HEK293 (cell line): ENCODE measurements at regions not wholly inside any gene's neighbourhood (a gene's known extent, or its start where the extent isn't known, plus 50 kb on each side); places are given as distances from the start of the nearest gene placed in this dataset.

Experiments used
- CTCF ChIA-PET: fragments of 350-600 bp; formaldehyde crosslinking; extraction: SDS; loops from one replicate; lab custom pipeline; 2021; ENCODE audit warnings: antibody characterized with exemption; lab: Yijun Ruan, JAX
- POLR2A ChIA-PET: fragments of 300-600 bp; formaldehyde crosslinking; extraction: SDS; loops from one replicate; lab custom pipeline; 2020; ENCODE audit warnings: antibody characterized with exemption, inconsistent platforms; lab: Yijun Ruan, JAX
- H3K27ac ChIP-seq: fragments of 200-500 bp; sonication (Bioruptor generic); 2 replicates; pipeline ENCODE4 v1.5.1; 2014; ENCODE audit warnings: low read depth, low read length, control low read depth, inconsistent platforms; ENCODE audit errors: extremely low read depth
- H3K36me3 ChIP-seq, 2 experiments: fragments of 200-500 bp in 1 of 2; sonication (Bioruptor generic) in 1 of 2; 1 replicate in 1 of 2; 2 replicates in 1 of 2; pipeline ENCODE4 v1.5.1; 2014 to 2017; ENCODE audit warnings: inconsistent platforms in 2 of 2, low read length in 2 of 2; ENCODE audit not compliant: control insufficient read depth in 2 of 2, insufficient read depth in 1 of 2
- H3K4me1 ChIP-seq: fragments of 200-500 bp; sonication (Bioruptor generic); 2 replicates; pipeline ENCODE4 v1.5.1; 2014; ENCODE audit warnings: mild to moderate bottlenecking, low read length, inconsistent platforms; ENCODE audit not compliant: control insufficient read depth, insufficient read depth
- H3K4me3 ChIP-seq: 2 replicates; pipeline ENCODE4 v1.5.1; 2011; ENCODE audit warnings: low read depth, mild to moderate bottlenecking, control low read depth, low read length, moderate library complexity
- H3K9me3 ChIP-seq: fragments of 200-500 bp; sonication (Bioruptor generic); 2 replicates; pipeline ENCODE4 v1.5.1; 2014; ENCODE audit warnings: low read depth, low read length, inconsistent platforms; ENCODE audit not compliant: control insufficient read depth, insufficient read depth
- SCRT2 ChIP-seq: fragments of 450-650 bp; formaldehyde crosslinking; IDR thresholded peaks from 2 replicates; pipeline ENCODE4 v1.5.1; 2016; ENCODE audit warnings: missing biosample characterization, missing genetic modification characterization
- ZNF132 ChIP-seq: fragments of 450-650 bp; formaldehyde crosslinking; IDR thresholded peaks from 2 replicates; pipeline ENCODE4 v1.5.1; 2017; ENCODE audit warnings: missing biosample characterization, missing genetic modification characterization, borderline replicate concordance
- ZNF157 ChIP-seq: fragments of 450-650 bp; formaldehyde crosslinking; IDR thresholded peaks from 2 replicates; pipeline ENCODE4 v1.5.1; 2016; ENCODE audit warnings: missing biosample characterization, missing genetic modification characterization
- ZNF175 ChIP-seq: fragments of 450-650 bp; formaldehyde crosslinking; IDR thresholded peaks from 2 replicates; pipeline ENCODE4 v1.5.1; 2016; ENCODE audit warnings: missing biosample characterization, missing genetic modification characterization
- ZNF223 ChIP-seq: fragments of 450-650 bp; formaldehyde crosslinking; IDR thresholded peaks from 2 replicates; pipeline ENCODE4 v1.5.1; 2016; ENCODE audit warnings: missing biosample characterization, missing genetic modification characterization
- ZNF302 ChIP-seq: fragments of 450-650 bp; formaldehyde crosslinking; IDR thresholded peaks from 2 replicates; pipeline ENCODE4 v1.5.1; 2016; ENCODE audit warnings: missing biosample characterization, missing genetic modification characterization, low read depth
- ZNF350 ChIP-seq: fragments of 450-650 bp; formaldehyde crosslinking; IDR thresholded peaks from 2 replicates; pipeline ENCODE4 v1.5.0; 2017; ENCODE audit warnings: missing biosample characterization, mild to moderate bottlenecking, missing genetic modification characterization
- ZNF521 ChIP-seq: fragments of 450-650 bp; formaldehyde crosslinking; IDR thresholded peaks from 2 replicates; pipeline ENCODE4 v1.5.1; 2017; ENCODE audit warnings: missing biosample characterization, mild to moderate bottlenecking, missing genetic modification characterization
- ZNF664 ChIP-seq: fragments of 450-650 bp; formaldehyde crosslinking; IDR thresholded peaks from 2 replicates; pipeline ENCODE4 v1.5.1; 2016; ENCODE audit warnings: missing biosample characterization, missing genetic modification characterization
- ZNF776 ChIP-seq: fragments of 450-650 bp; formaldehyde crosslinking; IDR thresholded peaks from 2 replicates; pipeline ENCODE4 v1.5.0; 2017; ENCODE audit warnings: missing biosample characterization, missing genetic modification characterization, borderline replicate concordance
- TF ChIP-seq, protein P1 (sequence below): fragments of 450-650 bp; formaldehyde crosslinking; IDR thresholded peaks from 2 replicates; pipeline ENCODE4 v1.5.1; 2016; ENCODE audit warnings: missing biosample characterization, missing genetic modification characterization
- TF ChIP-seq, protein P2 (sequence below): fragments of 450-650 bp; formaldehyde crosslinking; conservative IDR thresholded peaks from 2 replicates; pipeline ENCODE4 v1.5.1; 2016; ENCODE audit warnings: low read depth, missing biosample characterization, missing genetic modification characterization
- TF ChIP-seq, protein P3 (sequence below): fragments of 450-650 bp; formaldehyde crosslinking; IDR thresholded peaks from 2 replicates; pipeline ENCODE4 v1.5.1; 2016; ENCODE audit warnings: missing biosample characterization, missing genetic modification characterization
- TF ChIP-seq, protein P4 (sequence below): fragments of 450-650 bp; formaldehyde crosslinking; IDR thresholded peaks from 2 replicates; pipeline ENCODE4 v1.5.1; 2016; ENCODE audit warnings: missing biosample characterization, missing genetic modification characterization
- TF ChIP-seq, protein P5 (sequence below): fragments of 450-650 bp; formaldehyde crosslinking; IDR thresholded peaks from 2 replicates; pipeline ENCODE4 v1.5.1; 2016; ENCODE audit warnings: missing biosample characterization, missing genetic modification characterization

DNA sequence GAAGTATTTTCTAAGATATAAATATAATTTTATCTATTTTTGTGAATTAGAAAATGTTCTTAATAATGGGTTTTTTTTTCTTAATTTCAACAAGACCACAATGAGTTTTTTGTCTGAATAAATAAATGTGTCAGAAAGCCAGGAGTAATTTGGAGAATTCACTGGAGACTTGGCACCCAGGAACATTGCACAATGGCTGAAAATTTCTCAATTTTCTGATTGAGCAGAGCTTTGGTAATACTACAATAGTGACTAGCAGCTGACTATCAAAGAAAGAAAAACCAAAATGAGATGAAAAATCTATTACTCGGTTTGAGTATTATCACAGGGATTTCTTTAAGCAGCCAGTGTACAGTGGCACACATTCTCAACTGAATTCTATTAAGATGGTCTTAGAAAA lies 394.4 kb upstream of the PCDH20 start (continued):
- TF ChIP-seq ZNF776 (tag by site-specific recombination) (no peak), ZNF223 (tag by site-specific recombination) (no peak)
- TF ChIP-seq, protein P1, sequence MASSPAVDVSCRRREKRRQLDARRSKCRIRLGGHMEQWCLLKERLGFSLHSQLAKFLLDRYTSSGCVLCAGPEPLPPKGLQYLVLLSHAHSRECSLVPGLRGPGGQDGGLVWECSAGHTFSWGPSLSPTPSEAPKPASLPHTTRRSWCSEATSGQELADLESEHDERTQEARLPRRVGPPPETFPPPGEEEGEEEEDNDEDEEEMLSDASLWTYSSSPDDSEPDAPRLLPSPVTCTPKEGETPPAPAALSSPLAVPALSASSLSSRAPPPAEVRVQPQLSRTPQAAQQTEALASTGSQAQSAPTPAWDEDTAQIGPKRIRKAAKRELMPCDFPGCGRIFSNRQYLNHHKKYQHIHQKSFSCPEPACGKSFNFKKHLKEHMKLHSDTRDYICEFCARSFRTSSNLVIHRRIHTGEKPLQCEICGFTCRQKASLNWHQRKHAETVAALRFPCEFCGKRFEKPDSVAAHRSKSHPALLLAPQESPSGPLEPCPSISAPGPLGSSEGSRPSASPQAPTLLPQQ (tag by site-specific recombination), result no peak
- TF ChIP-seq, all 188 proteins: peak for 0

DNA sequence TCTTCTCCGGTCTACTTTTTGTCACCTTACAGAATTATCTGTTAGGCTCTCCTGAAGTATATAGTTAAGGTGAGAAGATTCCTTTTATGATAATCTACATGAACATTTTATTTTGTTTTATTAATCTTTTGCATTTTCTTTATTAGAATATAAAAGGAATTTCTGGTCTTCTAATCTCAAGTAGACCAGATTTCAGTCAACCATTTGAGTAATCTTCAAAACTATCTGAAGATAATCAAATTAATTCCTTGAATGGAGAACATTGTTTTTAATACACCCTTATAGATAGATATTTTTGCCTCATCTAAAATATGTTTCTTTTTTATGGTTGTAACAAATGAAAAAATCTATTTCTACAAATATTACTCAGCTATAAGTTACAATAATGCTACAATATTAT lies 381.7 kb upstream of the PCDH20 start:
- TF ChIP-seq, protein P2, sequence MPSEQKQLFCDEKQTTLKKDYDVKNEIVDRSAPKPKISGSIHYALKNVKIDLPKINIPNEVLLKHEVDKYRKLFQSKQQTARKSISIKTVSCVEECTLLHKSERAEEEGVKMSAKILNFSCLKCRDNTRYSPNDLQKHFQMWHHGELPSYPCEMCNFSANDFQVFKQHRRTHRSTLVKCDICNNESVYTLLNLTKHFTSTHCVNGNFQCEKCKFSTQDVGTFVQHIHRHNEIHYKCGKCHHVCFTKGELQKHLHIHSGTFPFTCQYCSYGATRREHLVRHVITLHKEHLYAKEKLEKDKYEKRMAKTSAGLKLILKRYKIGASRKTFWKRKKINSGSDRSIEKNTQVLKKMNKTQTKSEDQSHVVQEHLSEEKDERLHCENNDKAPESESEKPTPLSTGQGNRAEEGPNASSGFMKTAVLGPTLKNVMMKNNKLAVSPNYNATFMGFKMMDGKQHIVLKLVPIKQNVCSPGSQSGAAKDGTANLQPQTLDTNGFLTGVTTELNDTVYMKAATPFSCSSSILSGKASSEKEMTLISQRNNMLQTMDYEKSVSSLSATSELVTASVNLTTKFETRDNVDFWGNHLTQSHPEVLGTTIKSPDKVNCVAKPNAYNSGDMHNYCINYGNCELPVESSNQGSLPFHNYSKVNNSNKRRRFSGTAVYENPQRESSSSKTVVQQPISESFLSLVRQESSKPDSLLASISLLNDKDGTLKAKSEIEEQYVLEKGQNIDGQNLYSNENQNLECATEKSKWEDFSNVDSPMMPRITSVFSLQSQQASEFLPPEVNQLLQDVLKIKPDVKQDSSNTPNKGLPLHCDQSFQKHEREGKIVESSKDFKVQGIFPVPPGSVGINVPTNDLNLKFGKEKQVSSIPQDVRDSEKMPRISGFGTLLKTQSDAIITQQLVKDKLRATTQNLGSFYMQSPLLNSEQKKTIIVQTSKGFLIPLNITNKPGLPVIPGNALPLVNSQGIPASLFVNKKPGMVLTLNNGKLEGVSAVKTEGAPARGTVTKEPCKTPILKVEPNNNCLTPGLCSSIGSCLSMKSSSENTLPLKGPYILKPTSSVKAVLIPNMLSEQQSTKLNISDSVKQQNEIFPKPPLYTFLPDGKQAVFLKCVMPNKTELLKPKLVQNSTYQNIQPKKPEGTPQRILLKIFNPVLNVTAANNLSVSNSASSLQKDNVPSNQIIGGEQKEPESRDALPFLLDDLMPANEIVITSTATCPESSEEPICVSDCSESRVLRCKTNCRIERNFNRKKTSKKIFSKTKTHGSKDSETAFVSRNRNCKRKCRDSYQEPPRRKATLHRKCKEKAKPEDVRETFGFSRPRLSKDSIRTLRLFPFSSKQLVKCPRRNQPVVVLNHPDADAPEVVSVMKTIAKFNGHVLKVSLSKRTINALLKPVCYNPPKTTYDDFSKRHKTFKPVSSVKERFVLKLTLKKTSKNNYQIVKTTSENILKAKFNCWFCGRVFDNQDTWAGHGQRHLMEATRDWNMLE (tag by site-specific recombination), result no peak
- TF ChIP-seq, protein P3, sequence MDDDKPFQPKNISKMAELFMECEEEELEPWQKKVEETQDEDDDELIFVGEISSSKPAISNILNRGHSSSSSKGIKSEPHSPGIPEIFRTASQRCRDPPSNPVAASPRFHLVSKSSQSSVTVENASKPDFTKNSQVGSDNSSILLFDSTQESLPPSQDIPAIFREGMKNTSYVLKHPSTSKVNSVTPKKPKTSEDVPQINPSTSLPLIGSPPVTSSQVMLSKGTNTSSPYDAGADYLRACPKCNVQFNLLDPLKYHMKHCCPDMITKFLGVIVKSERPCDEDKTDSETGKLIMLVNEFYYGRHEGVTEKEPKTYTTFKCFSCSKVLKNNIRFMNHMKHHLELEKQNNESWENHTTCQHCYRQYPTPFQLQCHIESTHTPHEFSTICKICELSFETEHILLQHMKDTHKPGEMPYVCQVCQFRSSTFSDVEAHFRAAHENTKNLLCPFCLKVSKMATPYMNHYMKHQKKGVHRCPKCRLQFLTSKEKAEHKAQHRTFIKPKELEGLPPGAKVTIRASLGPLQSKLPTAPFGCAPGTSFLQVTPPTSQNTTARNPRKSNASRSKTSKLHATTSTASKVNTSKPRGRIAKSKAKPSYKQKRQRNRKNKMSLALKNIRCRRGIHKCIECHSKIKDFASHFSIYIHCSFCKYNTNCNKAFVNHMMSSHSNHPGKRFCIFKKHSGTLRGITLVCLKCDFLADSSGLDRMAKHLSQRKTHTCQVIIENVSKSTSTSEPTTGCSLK (tag by site-specific recombination), result no peak
- TF ChIP-seq ZNF521 (tag by site-specific recombination), result no peak
- TF ChIP-seq ZNF350 (tag by site-specific recombination), result no peak
- TF ChIP-seq ZNF132 (tag by site-specific recombination), result no peak
- ChIA-PET POLR2A (no interaction called here), CTCF (no interaction called here)
- no peaks in the 10 kb centered on the region for H3K36me3 ChIP-seq
- H3K4me1 ChIP-seq, result no peaks in the 10 kb centered on the region
- H3K27ac ChIP-seq, result no peak overlapping the region
- no peaks in the 10 kb centered on the region for H3K9me3 ChIP-seq
- no peak overlapping the region for H3K4me3 ChIP-seq

DNA sequence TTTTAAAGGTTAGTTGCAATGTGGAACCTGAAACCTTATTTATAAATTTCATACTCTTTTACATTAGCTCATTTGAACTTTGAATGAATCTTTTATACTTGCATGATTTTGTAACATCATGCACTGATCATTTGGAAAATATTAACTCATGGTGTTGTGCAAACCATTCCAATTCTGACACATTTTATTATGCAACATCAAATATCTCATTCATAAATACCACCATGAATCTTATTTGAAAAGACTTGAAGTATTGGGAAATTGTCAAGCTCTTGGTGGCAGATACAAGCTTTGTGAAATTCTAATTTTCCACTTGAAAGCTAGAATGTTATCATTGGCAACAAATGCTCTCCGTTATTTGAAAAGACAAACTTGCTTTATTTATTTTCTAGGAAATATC lies 379.9 kb upstream of the PCDH20 start:
- no peak overlapping the region for H3K27ac ChIP-seq
- no peaks in the 10 kb centered on the region for H3K36me3 ChIP-seq
- POLR2A ChIA-PET, result no interaction called here
- no peak overlapping the region for H3K4me3 ChIP-seq
- no peaks in the 10 kb centered on the region for H3K4me1 ChIP-seq
- TF ChIP-seq ZNF664 (tag by site-specific recombination), result no peak
- TF ChIP-seq ZNF175 (tag by site-specific recombination), result no peak
- TF ChIP-seq SCRT2 (tag by site-specific recombination), result no peak
- TF ChIP-seq, protein P4, sequence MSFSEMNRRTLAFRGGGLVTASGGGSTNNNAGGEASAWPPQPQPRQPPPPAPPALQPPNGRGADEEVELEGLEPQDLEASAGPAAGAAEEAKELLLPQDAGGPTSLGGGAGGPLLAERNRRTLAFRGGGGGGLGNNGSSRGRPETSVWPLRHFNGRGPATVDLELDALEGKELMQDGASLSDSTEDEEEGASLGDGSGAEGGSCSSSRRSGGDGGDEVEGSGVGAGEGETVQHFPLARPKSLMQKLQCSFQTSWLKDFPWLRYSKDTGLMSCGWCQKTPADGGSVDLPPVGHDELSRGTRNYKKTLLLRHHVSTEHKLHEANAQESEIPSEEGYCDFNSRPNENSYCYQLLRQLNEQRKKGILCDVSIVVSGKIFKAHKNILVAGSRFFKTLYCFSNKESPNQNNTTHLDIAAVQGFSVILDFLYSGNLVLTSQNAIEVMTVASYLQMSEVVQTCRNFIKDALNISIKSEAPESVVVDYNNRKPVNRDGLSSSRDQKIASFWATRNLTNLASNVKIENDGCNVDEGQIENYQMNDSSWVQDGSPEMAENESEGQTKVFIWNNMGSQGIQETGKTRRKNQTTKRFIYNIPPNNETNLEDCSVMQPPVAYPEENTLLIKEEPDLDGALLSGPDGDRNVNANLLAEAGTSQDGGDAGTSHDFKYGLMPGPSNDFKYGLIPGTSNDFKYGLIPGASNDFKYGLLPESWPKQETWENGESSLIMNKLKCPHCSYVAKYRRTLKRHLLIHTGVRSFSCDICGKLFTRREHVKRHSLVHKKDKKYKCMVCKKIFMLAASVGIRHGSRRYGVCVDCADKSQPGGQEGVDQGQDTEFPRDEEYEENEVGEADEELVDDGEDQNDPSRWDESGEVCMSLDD (tag by site-specific recombination), result no peak
- no peak for TF ChIP-seq ZNF302 (tag by site-specific recombination)
- TF ChIP-seq ZNF157 (tag by site-specific recombination), result no peak
- TF ChIP-seq, protein P5, sequence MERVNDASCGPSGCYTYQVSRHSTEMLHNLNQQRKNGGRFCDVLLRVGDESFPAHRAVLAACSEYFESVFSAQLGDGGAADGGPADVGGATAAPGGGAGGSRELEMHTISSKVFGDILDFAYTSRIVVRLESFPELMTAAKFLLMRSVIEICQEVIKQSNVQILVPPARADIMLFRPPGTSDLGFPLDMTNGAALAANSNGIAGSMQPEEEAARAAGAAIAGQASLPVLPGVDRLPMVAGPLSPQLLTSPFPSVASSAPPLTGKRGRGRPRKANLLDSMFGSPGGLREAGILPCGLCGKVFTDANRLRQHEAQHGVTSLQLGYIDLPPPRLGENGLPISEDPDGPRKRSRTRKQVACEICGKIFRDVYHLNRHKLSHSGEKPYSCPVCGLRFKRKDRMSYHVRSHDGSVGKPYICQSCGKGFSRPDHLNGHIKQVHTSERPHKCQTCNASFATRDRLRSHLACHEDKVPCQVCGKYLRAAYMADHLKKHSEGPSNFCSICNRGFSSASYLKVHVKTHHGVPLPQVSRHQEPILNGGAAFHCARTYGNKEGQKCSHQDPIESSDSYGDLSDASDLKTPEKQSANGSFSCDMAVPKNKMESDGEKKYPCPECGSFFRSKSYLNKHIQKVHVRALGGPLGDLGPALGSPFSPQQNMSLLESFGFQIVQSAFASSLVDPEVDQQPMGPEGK, result no peak
- CTCF ChIA-PET, result no interaction called here
- H3K9me3 ChIP-seq, result no peaks in the 10 kb centered on the region
